Ascending aorta (tissue), 2 donors: ENCODE measurements at regions not wholly inside any gene's neighbourhood (a gene's known extent, or its start where the extent isn't known, plus 50 kb on each side); places are given as distances from the start of the nearest gene placed in this dataset.

Source experiments
- DNase-seq, 2 donors: peaks; one replicate each; pipeline ENCODE4 v3.0.0-alpha.2; 2019; ENCODE audit warnings: low spot score in 2 of 2
- H3K27ac ChIP-seq, 2 donors: fragments of 200-600 bp; sonication (generic); one replicate each; pipeline ENCODE4 v1.5.1; 2016 to 2017; ENCODE audit warnings: mild to moderate bottlenecking in 1 of 2
- H3K27me3 ChIP-seq: fragments of 200-600 bp; sonication (generic); one replicate; pipeline ENCODE4 v1.5.1; 2017
- H3K36me3 ChIP-seq, 2 donors: fragments of 200-600 bp; sonication (generic); one replicate each; pipeline ENCODE4 v1.5.1; 2016
- H3K4me1 ChIP-seq, 2 donors: fragments of 200-600 bp; sonication (generic); one replicate each; pipeline ENCODE4 v1.5.1; 2016 to 2017; ENCODE audit warnings: mild to moderate bottlenecking in 1 of 2
- H3K4me3 ChIP-seq, 2 donors: fragments of 200-600 bp; sonication (generic); one replicate each; pipeline ENCODE4 v1.5.1; 2016 to 2017; ENCODE audit warnings: mild to moderate bottlenecking in 1 of 2
- H3K9me3 ChIP-seq, 2 donors: fragments of 200-600 bp; sonication (generic); one replicate each; pipeline ENCODE4 v1.5.1; 2016
- CTCF ChIP-seq, 3 experiments: fragments of 200-600 bp in 2 of 3; fragments of 450-650 bp in 1 of 3; sonication (generic) in 2 of 3; IDR thresholded peaks; one replicate each; pipeline ENCODE4 v1.5.1; 2016 to 2019; ENCODE audit warnings: antibody characterized with exemption in 3 of 3, mild to moderate bottlenecking in 1 of 3, moderate library complexity in 1 of 3
- intact Hi-C: fragments of 100-400 bp; cut with DNase I; formaldehyde crosslinking; loops from one replicate; pipeline ENCODE4 v1.15.1; 2023

GRCh38 chr2:238994432-238994831 is 146.5 kb downstream of the TWIST2 start:
- Histone ChIP-seq H3K4me3 (no peak overlapping the region), H3K36me3 (no peaks in the 10 kb centered on the region), H3K27me3 (no peaks in the 10 kb centered on the region), H3K27ac (no peak overlapping the region), H3K9me3 (peaks cover 0 to 9% of the 10 kb centered on the region in 2 donors), H3K4me1 (peaks cover 0 to 6% of the 10 kb centered on the region in 2 donors)
- no peak for TF ChIP-seq CTCF (IDR thresholded peaks at IDR 0.05)
- no peak for DNase-seq
- intact Hi-C loops: no loop called here

DNA sequence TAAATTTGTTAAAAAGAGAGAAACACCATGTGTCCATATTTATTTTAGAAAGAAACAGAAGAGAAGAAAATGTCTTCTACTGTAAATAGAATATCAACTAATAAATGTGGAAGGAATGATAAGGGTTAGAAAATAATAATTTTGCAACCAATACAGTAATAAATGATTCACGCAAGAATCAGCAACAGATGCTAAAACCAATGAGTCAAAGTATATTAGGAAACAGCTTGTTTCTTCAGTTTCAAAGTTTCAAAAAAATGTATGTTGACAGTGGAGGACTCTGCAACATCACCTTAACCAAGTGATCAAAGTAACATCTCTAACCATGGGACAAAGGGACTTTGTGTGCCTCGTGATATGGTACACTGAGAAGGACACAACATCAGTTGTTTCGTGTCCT is 147.0 kb downstream of the TWIST2 start:
- peaks cover 0 to 9% of the 10 kb centered on the region in 2 donors for H3K9me3 ChIP-seq
- peaks cover 0 to 6% of the 10 kb centered on the region in 2 donors for H3K4me1 ChIP-seq
- no peaks in the 10 kb centered on the region for H3K36me3 ChIP-seq
- H3K27me3 ChIP-seq: no peaks in the 10 kb centered on the region
- intact Hi-C loops: no loop called here
- no peak overlapping the region for H3K4me3 ChIP-seq
- H3K27ac ChIP-seq: no peak overlapping the region
- no peak for TF ChIP-seq CTCF (IDR thresholded peaks at IDR 0.05)
- no peak for DNase-seq

- Histone ChIP-seq H3K36me3 (no peaks in the 10 kb centered on the region), H3K27me3 (no peaks in the 10 kb centered on the region), H3K9me3 (peaks cover 0 to 9% of the 10 kb centered on the region in 2 donors), H3K4me1 (peaks cover 0 to 6% of the 10 kb centered on the region in 2 donors), H3K4me3 (no peak overlapping the region), H3K27ac (no peak overlapping the region)
- no peak for TF ChIP-seq CTCF (IDR thresholded peaks at IDR 0.05)
- no peak for DNase-seq
- intact Hi-C loops: no loop called here
Measured at GRCh38 chr2:238995634-238996033, 147.7 kb downstream of the TWIST2 start.

DNA sequence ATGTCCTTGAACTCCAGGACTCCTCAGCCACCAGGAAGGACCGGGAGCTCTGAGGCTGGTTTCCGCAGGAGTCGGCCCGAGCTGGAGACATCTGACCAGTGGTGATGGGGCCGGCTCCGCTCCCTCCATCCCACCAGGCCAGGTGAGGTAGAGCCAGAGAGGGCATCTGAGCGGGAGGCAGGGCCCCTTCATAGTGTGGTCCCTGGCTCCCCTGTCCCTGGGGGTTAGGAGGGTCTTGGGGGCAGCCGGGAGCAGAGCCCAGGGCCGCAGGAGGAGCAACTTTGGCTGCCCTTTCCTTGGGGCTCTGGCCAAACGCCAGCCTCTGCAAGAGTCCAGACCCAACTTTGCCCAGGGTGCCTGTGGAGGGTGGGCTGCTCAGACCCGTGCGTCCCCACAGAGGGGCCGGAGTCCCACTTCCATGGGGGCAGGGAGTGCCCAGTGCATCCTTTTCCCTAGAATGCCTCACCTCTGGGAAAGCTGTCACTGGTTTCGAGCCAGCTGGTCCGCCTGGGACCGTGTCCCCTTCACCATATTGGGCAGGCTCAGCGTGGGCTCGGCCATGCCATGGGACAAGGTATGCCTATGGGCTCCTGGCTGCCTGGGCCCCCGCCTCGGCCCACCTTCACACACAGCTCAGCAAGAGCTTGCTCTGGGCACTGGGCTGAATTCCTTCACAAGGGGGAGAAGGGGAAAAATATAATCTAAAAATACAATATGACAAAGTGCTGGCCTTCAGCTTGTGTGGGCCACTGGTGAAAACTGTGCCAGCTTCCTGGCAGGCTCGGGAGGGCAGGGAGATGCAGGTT is 148.6 kb downstream of the TWIST2 start:
- DNase-seq: no peak
- H3K27ac ChIP-seq: peak overlapping the region in 1 of 2 donors; percentile 41

DNA sequence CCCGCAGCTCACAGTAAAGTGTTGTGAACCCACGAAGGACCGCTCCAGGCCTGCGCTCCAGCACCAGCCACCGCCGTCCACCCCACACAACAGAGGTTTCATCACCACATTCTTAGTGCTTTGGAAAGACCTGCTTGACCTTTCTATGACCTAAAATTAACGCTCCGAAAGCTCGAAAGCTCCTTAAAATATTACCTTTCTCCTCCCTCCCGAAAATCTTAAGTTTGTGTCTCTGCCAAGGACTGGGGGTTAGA is 149.2 kb downstream of the TWIST2 start:
- no peaks in the 10 kb centered on the region for H3K27me3 ChIP-seq
- H3K36me3 ChIP-seq: no peaks in the 10 kb centered on the region
- no peak for TF ChIP-seq CTCF (IDR thresholded peaks at IDR 0.05)
- peaks cover 0 to 9% of the 10 kb centered on the region in 2 donors for H3K9me3 ChIP-seq
- peak overlapping the region in 1 of 2 donors; percentile 41 for H3K27ac ChIP-seq
- DNase-seq: no peak
- H3K4me3 ChIP-seq: no peak overlapping the region
- intact Hi-C loops: no loop called here
- H3K4me1 ChIP-seq: peaks cover 0 to 6% of the 10 kb centered on the region in 2 donors

More for the DNA sequence above, 148.6 kb downstream of the TWIST2 start:
- H3K4me1 ChIP-seq: peaks cover 0 to 6% of the 10 kb centered on the region in 2 donors
- intact Hi-C loops: no loop called here
- no peaks in the 10 kb centered on the region for H3K27me3 ChIP-seq
- H3K4me3 ChIP-seq: no peak overlapping the region
- H3K9me3 ChIP-seq: peaks cover 0 to 9% of the 10 kb centered on the region in 2 donors
- H3K36me3 ChIP-seq: no peaks in the 10 kb centered on the region
- TF ChIP-seq CTCF (IDR thresholded peaks at IDR 0.05): no peak
